HG03280 (cell line): ENCODE measurements at regions not wholly inside any gene's neighbourhood (a gene's known extent, or its start where the extent isn't known, plus 50 kb on each side); places are given as distances from the start of the nearest gene placed in this dataset.

Source experiments
- ATAC-seq: cut with Tn5 transposase; IDR thresholded peaks from one replicate; pipeline ENCODE4 v1.9.1; 2021; ENCODE audit warnings: mild to moderate bottlenecking, moderate library complexity; ENCODE audit not compliant: unreplicated experiment

- ATAC-seq = no peak
Measured at GRCh38 chr5:159774476-159775031, 141.7 kb upstream of the ADRA1B start.

DNA sequence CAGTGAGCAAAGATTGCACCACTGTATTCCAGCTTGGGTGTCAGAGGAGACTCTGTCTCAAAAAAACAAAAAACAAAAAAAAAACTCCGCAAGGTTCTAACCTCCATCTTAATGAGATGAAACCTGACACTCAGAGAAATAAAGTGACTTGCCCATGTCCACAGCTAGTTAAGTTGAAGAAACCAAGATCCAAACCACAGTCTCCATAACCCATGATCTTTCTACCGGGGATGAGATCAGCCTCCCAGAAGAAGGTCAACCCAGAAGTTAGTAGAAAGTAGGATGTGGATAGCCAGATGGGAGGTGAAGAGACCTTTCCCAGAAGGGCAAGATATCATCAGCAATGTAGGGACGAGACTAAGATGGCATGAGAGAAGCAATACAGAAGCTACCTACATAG lies 140.4 kb upstream of the ADRA1B start:
- no peak for ATAC-seq

DNA sequence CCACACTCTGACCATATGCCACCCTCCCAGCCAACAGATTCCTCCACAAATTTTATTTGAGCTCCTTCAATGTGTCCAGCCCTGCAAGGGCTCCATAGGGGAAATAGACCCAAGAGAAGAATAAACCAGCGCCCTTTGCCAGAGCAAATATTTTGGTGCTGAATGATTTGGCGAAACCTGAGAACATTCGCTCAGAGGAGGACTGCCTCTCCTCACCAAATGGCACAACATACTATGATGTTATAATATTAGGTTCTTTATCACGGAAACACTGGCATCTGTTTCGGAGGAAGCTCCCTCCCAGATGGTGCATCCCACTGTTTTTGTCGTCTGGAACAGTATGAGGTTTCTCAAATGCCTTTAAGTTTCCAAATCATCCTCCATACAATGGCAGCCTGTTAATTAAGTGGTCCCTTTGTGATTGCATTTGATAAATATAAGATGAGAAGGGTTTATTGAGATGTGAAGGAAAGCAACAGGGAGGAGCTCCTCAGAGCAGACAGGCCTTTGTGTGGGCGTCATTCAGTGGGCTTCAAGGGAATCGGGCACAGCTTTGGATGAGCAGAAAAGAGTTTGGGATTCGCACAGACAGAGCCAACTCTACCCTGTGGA lies 139.1 kb upstream of the ADRA1B start:
- no peak for ATAC-seq

GRCh38 chr5:159779481-159779880 lies 136.8 kb upstream of the ADRA1B start:
- ATAC-seq = no peak

DNA sequence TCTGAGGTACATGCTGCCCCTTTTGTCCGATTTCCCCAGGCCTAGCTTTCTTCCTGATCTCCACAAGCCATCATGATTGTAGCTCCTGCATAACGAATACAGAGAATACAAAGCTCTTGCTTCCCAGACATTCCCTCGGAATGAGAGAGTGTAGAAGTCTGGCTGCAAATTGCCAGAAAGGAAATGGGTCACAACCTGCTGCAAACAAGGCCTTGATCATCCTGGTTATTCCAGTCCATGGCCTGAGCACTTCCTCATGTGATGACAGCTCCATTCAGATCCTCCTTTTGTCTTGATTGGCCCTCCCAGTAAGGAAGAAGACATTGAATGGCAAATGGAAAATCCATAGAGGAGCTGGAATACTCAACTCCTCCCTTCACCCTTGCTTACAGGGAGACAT lies 136.0 kb upstream of the ADRA1B start:
- ATAC-seq = no peak

- ATAC-seq = no peak
Measured at GRCh38 chr5:159781626-159782157, 134.6 kb upstream of the ADRA1B start.

GRCh38 chr5:159782197-159782994 lies 133.9 kb upstream of the ADRA1B start:
- ATAC-seq = no peak

DNA sequence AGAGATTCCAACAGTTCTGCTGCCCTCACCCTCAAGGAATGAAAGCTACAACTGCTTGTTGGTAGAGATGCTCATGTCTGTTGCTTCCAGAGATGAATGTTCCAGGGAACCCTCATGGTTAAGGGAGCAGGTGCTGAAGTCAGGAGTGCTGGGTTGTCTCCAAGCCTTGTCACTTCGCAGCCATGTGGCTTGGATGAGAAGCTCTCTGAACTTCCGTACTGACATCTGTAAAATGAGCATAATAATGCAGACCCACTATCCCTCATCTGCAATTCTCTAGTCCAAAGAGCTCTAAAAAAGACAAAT lies 133.3 kb upstream of the ADRA1B start:
- ATAC-seq = no peak

GRCh38 chr5:159783726-159784247 lies 132.5 kb upstream of the ADRA1B start:
- no peak for ATAC-seq

- ATAC-seq = no peak
Measured at GRCh38 chr5:159784993-159785392, 131.3 kb upstream of the ADRA1B start.

DNA sequence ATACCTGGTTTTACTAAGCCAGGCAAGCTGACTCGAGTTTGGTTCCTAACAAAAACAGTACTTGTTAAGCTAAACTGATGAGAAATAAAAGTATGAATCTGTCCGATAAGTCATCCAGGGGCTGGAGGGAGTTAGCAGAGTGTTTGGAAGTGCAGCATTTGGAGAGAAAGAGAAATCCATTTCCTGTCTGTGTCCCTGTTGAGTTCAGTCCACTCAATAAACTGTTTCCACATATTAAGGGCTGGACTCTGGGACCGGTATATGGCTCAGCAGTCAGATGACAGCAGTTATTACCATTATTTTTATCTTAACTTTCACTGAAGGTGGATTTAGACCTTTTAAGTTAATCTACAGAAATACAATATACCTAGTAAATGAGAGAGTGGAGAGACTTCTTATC lies 130.6 kb upstream of the ADRA1B start:
- no peak for ATAC-seq

GRCh38 chr5:159786201-159786600 lies 130.1 kb upstream of the ADRA1B start:
- no peak for ATAC-seq

DNA sequence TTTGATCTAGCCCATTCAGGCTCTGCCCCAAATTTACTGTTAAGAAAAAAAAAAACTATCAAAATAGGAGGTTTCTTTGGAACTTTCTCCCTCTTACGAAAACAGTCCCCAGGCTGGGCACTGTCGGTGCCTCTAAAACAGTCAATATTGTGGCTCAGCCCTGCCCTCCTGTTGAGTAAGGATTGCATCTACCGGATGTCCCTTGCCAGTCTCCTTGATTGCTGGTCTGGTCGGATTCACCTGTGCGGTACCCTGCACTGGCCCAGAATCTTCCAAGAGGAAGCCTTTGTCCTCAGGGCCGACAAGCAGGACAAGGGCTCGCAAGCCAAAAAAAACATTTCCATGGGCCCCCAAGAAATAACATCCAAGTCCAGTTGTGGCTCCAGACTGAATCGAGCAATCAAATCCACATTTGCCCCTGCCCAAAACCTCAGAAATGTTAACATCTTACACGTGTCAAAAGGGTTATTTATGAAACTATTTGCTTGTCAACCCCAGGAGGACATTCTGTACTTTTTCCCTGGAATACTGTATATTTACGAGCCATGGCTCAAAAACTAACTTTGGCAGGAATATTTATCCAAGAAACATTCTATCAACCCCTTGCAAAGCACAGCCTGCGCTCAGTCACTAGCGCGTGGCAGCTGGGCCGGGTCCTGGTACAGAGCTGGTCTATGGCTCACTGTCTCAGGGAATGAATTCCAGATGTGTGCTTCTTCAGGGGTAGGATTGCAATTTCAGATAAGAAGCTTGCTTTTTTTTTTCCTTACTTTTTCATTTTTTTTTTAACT lies 129.2 kb upstream of the ADRA1B start:
- ATAC-seq = no peak

GRCh38 chr5:159787837-159788236 lies 128.4 kb upstream of the ADRA1B start:
- ATAC-seq = no peak

GRCh38 chr5:159788835-159789331 lies 127.4 kb upstream of the ADRA1B start:
- no peak for ATAC-seq

DNA sequence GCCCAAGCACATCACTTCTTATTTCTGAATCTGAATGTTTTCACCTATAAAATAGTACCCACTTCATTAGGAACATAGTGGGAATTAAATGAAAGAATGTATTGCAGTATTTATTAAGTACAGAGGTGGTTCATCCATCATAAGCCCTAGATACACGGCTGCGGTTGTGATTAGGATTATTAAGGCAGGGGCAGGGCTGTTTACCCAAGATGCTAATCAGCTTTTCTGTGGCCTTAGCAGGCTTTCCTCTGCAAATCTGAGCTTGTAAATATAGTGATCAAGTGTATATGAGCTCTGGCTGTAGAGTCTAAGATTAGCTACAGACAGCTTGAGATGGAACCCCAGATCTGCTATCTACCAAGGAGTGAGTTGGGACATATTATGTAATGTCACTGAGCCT lies 124.1 kb upstream of the ADRA1B start:
- no peak for ATAC-seq

- no peak for ATAC-seq
Measured at GRCh38 chr5:159797261-159797970, 118.9 kb upstream of the ADRA1B start.

DNA sequence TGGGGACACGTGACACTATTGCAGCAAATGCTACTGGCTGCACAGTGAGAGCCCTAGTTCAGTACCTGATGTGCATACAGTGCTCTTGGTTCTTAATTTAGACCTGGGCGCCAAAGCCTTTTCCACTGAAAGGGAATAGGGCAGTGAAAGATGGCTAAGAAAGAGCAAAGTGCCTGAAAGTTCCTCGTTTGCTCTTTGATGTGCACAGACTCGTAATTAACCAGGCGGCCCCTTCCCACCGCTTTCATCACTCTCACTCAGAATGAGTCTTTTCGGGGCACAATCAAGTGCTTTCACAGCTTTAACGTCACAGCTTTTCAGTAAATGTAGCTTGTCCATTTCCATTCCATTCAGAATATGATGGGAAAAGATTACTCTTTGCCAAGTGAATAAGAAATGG lies 116.6 kb upstream of the ADRA1B start:
- no peak for ATAC-seq

DNA sequence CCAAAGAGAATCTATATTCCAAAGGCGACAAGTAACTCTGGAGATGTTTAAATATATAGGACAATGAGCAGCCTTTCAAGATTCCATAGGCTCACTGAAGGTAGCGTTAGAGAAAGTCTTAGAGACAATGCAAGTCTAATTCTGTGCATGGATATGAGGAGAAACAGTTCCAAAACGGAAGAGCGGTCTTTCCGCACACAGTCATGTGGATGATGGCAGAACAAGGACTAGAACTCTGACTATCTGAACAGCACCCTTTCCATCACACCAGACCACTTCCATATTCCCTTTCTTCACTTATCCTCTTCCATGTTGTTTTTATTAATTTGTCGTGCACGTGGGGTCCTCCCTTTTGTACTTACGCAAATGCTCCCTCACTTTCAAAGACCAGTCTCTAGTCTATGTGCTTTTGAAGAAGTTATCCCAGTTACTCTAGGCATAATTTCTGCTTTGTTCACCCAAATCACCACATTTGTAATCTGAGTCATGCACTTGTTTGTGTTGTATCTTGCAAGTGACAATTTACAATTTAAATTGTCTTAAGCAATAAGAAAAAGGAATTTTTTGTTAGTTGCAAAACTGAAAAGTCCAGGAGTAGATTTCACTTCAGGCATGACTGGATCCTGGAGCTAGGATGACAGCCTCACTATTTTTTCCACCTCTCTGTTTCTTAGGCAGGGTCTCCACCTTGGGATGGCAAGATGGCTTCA lies 116.0 kb upstream of the ADRA1B start:
- no peak for ATAC-seq

- no peak for ATAC-seq
Measured at GRCh38 chr5:159801303-159801702, 115.0 kb upstream of the ADRA1B start.
